ENCODE measurements at regions not wholly inside any gene's neighbourhood (a gene's known extent, or its start where the extent isn't known, plus 50 kb on each side); places are given as distances from the start of the nearest gene placed in this dataset.

DNA sequence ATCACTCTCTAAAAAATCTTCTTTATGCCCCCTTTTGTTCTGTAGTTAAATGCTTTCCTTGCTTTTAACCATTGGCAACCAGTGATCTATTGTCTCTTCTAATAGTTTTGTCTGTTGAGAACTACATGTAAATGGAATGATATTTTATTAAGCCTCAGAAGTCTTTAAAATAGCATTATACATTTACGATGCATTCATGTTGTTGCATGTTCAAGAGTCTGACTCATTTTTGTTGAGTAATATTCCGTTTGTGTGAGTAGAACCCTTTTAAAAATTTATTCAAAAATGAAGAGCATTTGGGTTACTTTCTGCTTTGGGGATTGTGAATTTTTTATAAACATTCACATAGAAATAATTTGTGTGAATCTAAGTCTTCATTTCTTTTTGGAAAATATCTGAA lies 1352.9 kb downstream of the NCAM2 start:
- TF ChIP-seq SUZ12 (IDR thresholded peaks at IDR 0.05; ENCODE audit: extremely low read depth, insufficient read depth, insufficient read length) = no peak
- no peak for TF ChIP-seq YY1 (IDR thresholded peaks at IDR 0.05; ENCODE audit: insufficient read depth, insufficient read length)
- TF ChIP-seq ZNF274 (IDR thresholded peaks at IDR 0.05; ENCODE audit: low read depth, low read length) = no peak

All from NT2/D1 (cell line).